Esophagus muscularis mucosa (tissue), 4 donors: ENCODE measurements at regions not wholly inside any gene's neighbourhood (a gene's known extent, or its start where the extent isn't known, plus 50 kb on each side); places are given as distances from the start of the nearest gene placed in this dataset.

ENCODE experiments used
- CTCF ChIP-seq, 3 experiments: fragments of 200-600 bp in 2 of 3; fragments of 450-650 bp in 1 of 3; sonication (generic) in 2 of 3; IDR thresholded peaks; one replicate each; pipeline ENCODE4 v1.5.1; 2017 to 2019; ENCODE audit warnings: antibody characterized with exemption in 3 of 3, mild to moderate bottlenecking in 2 of 3, moderate library complexity in 1 of 3
- EP300 ChIP-seq: sonication (generic); formaldehyde crosslinking; IDR thresholded peaks from one replicate; pipeline ENCODE4 v1.6.1; 2017; ENCODE audit warnings: antibody characterized with exemption
- POLR2AphosphoS5 ChIP-seq, 2 donors: sonication (generic); formaldehyde crosslinking; IDR thresholded peaks; one replicate each; pipeline ENCODE4 v1.6.1; 2017; ENCODE audit warnings: antibody characterized with exemption in 2 of 2

- no peak for TF ChIP-seq EP300
- TF ChIP-seq CTCF (IDR thresholded peaks at IDR 0.05), result no peak
- no peak for TF ChIP-seq POLR2AphosphoS5 (IDR thresholded peaks at IDR 0.05)
Observed at GRCh38 chr14:84783511-84783910, 746.4 kb upstream of the FLRT2 start.
